ENCODE measurements at regions not wholly inside any gene's neighbourhood (a gene's known extent, or its start where the extent isn't known, plus 50 kb on each side); places are given as distances from the start of the nearest gene placed in this dataset.

GRCh38 chr10:60555700-60556099 lies 166.0 kb upstream of the ANK3 start:
- TF ChIP-seq EZH2phosphoT487 (IDR thresholded peaks at IDR 0.05; ENCODE audit: borderline replicate concordance), result no peak
- TF ChIP-seq CTCF (conservative IDR thresholded peaks at IDR 0.05; ENCODE audit: low read length), result no peak
- H3K9me3 ChIP-seq (ENCODE audit: insufficient read depth, low read depth, low read length), result no peaks in the 10 kb centered on the region
- H3K79me2 ChIP-seq (ENCODE audit: insufficient read depth, low read length), result no peaks in the 10 kb centered on the region
- no peaks in the 10 kb centered on the region for H3K9me2 ChIP-seq (replicated peaks; ENCODE audit: low read depth, low read length)
- H3K4me1 ChIP-seq (ENCODE audit: insufficient read depth, low read length, poor library complexity, severe bottlenecking), result no peaks in the 10 kb centered on the region
- H3K4me2 ChIP-seq (ENCODE audit: low read depth, low read length, poor library complexity, severe bottlenecking), result no peak overlapping the region
- no peaks in the 10 kb centered on the region for H3K36me3 ChIP-seq (ENCODE audit: insufficient read depth, low read length)
- H3K4me3 ChIP-seq (ENCODE audit: low read length, poor library complexity, severe bottlenecking), result no peak overlapping the region
- H4K20me1 ChIP-seq (ENCODE audit: insufficient read depth, low read length, poor library complexity, severe bottlenecking), result no peaks in the 10 kb centered on the region
- no peaks in the 10 kb centered on the region for H3F3A ChIP-seq (ENCODE audit: low read depth)
- H3K9ac ChIP-seq (ENCODE audit: low read depth, low read length, poor library complexity, severe bottlenecking), result no peak overlapping the region
- H3K27me3 ChIP-seq (ENCODE audit: insufficient read depth, low read length, poor library complexity, severe bottlenecking), result no peaks in the 10 kb centered on the region
- H2AFZ ChIP-seq (ENCODE audit: low read length), result no peak overlapping the region

GRCh38 chr10:60549686-60550085 lies 160.0 kb upstream of the ANK3 start:
- no peak overlapping the region for H3K9ac ChIP-seq (ENCODE audit: low read depth, low read length, poor library complexity, severe bottlenecking)
- no peaks in the 10 kb centered on the region for H3K4me1 ChIP-seq (ENCODE audit: insufficient read depth, low read length, poor library complexity, severe bottlenecking)
- TF ChIP-seq CTCF (conservative IDR thresholded peaks at IDR 0.05; ENCODE audit: low read length) (peak; percentile 59), EZH2phosphoT487 (IDR thresholded peaks at IDR 0.05; ENCODE audit: borderline replicate concordance) (no peak)
- H4K20me1 ChIP-seq (ENCODE audit: insufficient read depth, low read length, poor library complexity, severe bottlenecking), result no peaks in the 10 kb centered on the region
- H3K27me3 ChIP-seq (ENCODE audit: insufficient read depth, low read length, poor library complexity, severe bottlenecking), result no peaks in the 10 kb centered on the region
- no peak overlapping the region for H2AFZ ChIP-seq (ENCODE audit: low read length)
- H3K36me3 ChIP-seq (ENCODE audit: insufficient read depth, low read length), result no peaks in the 10 kb centered on the region
- no peak overlapping the region for H3K4me3 ChIP-seq (ENCODE audit: low read length, poor library complexity, severe bottlenecking)
- H3K9me3 ChIP-seq (ENCODE audit: insufficient read depth, low read depth, low read length), result no peaks in the 10 kb centered on the region
- no peaks in the 10 kb centered on the region for H3K9me2 ChIP-seq (replicated peaks; ENCODE audit: low read depth, low read length)
- no peak overlapping the region for H3K4me2 ChIP-seq (ENCODE audit: low read depth, low read length, poor library complexity, severe bottlenecking)
- H3F3A ChIP-seq (ENCODE audit: low read depth), result no peaks in the 10 kb centered on the region
- no peaks in the 10 kb centered on the region for H3K79me2 ChIP-seq (ENCODE audit: insufficient read depth, low read length)

GRCh38 chr10:60542657-60543056 lies 153.0 kb upstream of the ANK3 start:
- H3F3A ChIP-seq (ENCODE audit: low read depth), result no peaks in the 10 kb centered on the region
- H4K20me1 ChIP-seq (ENCODE audit: insufficient read depth, low read length, poor library complexity, severe bottlenecking), result no peaks in the 10 kb centered on the region
- H3K4me3 ChIP-seq (ENCODE audit: low read length, poor library complexity, severe bottlenecking), result no peak overlapping the region
- no peak overlapping the region for H2AFZ ChIP-seq (ENCODE audit: low read length)
- H3K4me2 ChIP-seq (ENCODE audit: low read depth, low read length, poor library complexity, severe bottlenecking), result no peak overlapping the region
- no peaks in the 10 kb centered on the region for H3K9me3 ChIP-seq (ENCODE audit: insufficient read depth, low read depth, low read length)
- H3K9ac ChIP-seq (ENCODE audit: low read depth, low read length, poor library complexity, severe bottlenecking), result no peak overlapping the region
- H3K4me1 ChIP-seq (ENCODE audit: insufficient read depth, low read length, poor library complexity, severe bottlenecking), result no peaks in the 10 kb centered on the region
- no peaks in the 10 kb centered on the region for H3K9me2 ChIP-seq (replicated peaks; ENCODE audit: low read depth, low read length)
- no peaks in the 10 kb centered on the region for H3K36me3 ChIP-seq (ENCODE audit: insufficient read depth, low read length)
- TF ChIP-seq CTCF (conservative IDR thresholded peaks at IDR 0.05; ENCODE audit: low read length), result no peak
- TF ChIP-seq EZH2phosphoT487 (IDR thresholded peaks at IDR 0.05; ENCODE audit: borderline replicate concordance), result no peak
- H3K27me3 ChIP-seq (ENCODE audit: insufficient read depth, low read length, poor library complexity, severe bottlenecking), result no peaks in the 10 kb centered on the region
- no peaks in the 10 kb centered on the region for H3K79me2 ChIP-seq (ENCODE audit: insufficient read depth, low read length)
